Karpas-422 (cell line): ENCODE measurements at regions not wholly inside any gene's neighbourhood (a gene's known extent, or its start where the extent isn't known, plus 50 kb on each side); places are given as distances from the start of the nearest gene placed in this dataset.
"Not testable (repeated sequence)": the region's sequence is repeated elsewhere in the genome, so short reads cannot be mapped to it uniquely, and the experiment has no call there.

Experiments used
- DNase-seq: peaks from one replicate; pipeline ENCODE4 v3.0.0-alpha.2; 2015
- H2AFZ ChIP-seq: fragments of 200-600 bp; sonication (generic); 2 replicates; pipeline ENCODE4 v1.6.1; 2014; ENCODE audit warnings: antibody characterized with exemption, low read length, mixed read lengths
- H3K27ac ChIP-seq: fragments of 200-600 bp; sonication (generic); 2 replicates; pipeline ENCODE4 v1.5.1; 2014; ENCODE audit warnings: mild to moderate bottlenecking, low read length, moderate library complexity
- H3K27me3 ChIP-seq: fragments of 200-600 bp; sonication (generic); 2 replicates; pipeline ENCODE4 v1.6.1; 2014; ENCODE audit warnings: low read length, mixed read lengths
- H3K36me3 ChIP-seq: fragments of 200-600 bp; sonication (generic); 2 replicates; pipeline ENCODE4 v1.6.1; 2014; ENCODE audit warnings: low read length, mixed read lengths; ENCODE audit not compliant: insufficient read depth
- H3K4me1 ChIP-seq: fragments of 200-600 bp; sonication (generic); 2 replicates; pipeline ENCODE4 v1.6.1; 2014; ENCODE audit warnings: mild to moderate bottlenecking, low read length, mixed read lengths
- H3K4me2 ChIP-seq: fragments of 200-600 bp; sonication (generic); 2 replicates; pipeline ENCODE4 v1.6.1; 2014; ENCODE audit warnings: low read length, low read depth, mild to moderate bottlenecking; ENCODE audit not compliant: poor library complexity, severe bottlenecking
- H3K4me3 ChIP-seq: fragments of 200-600 bp; sonication (generic); 2 replicates; pipeline ENCODE4 v1.5.1; 2014; ENCODE audit warnings: mild to moderate bottlenecking, antibody characterized with exemption, low read length, mixed read lengths
- H3K79me2 ChIP-seq: fragments of 200-600 bp; sonication (generic); 2 replicates; pipeline ENCODE4 v1.6.1; 2014; ENCODE audit warnings: mild to moderate bottlenecking, low read length, mixed read lengths
- H3K9ac ChIP-seq: fragments of 200-600 bp; sonication (generic); 2 replicates; pipeline ENCODE4 v1.6.0; 2014; ENCODE audit warnings: low read length
- H3K9me2 ChIP-seq: fragments of 200-600 bp; sonication (generic), shearing (Covaris generic); replicated peaks from 2 replicates; pipeline ENCODE4 v1.6.0; 2014; ENCODE audit warnings: mild to moderate bottlenecking, low read length, moderate library complexity; ENCODE audit not compliant: insufficient read depth
- H3K9me3 ChIP-seq: fragments of 300-700, 200-600 bp; sonication (generic); 2 replicates; pipeline ENCODE4 v1.6.1; 2014; ENCODE audit warnings: low read length, mixed read lengths
- H4K20me1 ChIP-seq: fragments of 200-600 bp; sonication (generic); 2 replicates; pipeline ENCODE4 v1.6.1; 2014; ENCODE audit warnings: mild to moderate bottlenecking, antibody characterized with exemption, low read length, low read depth; ENCODE audit not compliant: insufficient read depth

- H3K27me3 ChIP-seq: no peaks in the 10 kb centered on the region
- no peaks in the 10 kb centered on the region for H3K4me1 ChIP-seq
- DNase-seq: no peak
- H4K20me1 ChIP-seq: no peaks in the 10 kb centered on the region
- H3K9me2 ChIP-seq: no peaks in the 10 kb centered on the region
- H3K36me3 ChIP-seq: no peaks in the 10 kb centered on the region
- H3K9me3 ChIP-seq: peaks cover 24% of the 10 kb centered on the region
- no peak overlapping the region for H3K9ac ChIP-seq
- H3K4me2 ChIP-seq: no peak overlapping the region
- H3K4me3 ChIP-seq: no peak overlapping the region
- no peaks in the 10 kb centered on the region for H3K79me2 ChIP-seq
- no peak overlapping the region for H2AFZ ChIP-seq
- H3K27ac ChIP-seq: no peak overlapping the region
These were observed 354.7 kb upstream of the SPANXN4 start for GRCh38 chrX:142671036-142671435.

DNA sequence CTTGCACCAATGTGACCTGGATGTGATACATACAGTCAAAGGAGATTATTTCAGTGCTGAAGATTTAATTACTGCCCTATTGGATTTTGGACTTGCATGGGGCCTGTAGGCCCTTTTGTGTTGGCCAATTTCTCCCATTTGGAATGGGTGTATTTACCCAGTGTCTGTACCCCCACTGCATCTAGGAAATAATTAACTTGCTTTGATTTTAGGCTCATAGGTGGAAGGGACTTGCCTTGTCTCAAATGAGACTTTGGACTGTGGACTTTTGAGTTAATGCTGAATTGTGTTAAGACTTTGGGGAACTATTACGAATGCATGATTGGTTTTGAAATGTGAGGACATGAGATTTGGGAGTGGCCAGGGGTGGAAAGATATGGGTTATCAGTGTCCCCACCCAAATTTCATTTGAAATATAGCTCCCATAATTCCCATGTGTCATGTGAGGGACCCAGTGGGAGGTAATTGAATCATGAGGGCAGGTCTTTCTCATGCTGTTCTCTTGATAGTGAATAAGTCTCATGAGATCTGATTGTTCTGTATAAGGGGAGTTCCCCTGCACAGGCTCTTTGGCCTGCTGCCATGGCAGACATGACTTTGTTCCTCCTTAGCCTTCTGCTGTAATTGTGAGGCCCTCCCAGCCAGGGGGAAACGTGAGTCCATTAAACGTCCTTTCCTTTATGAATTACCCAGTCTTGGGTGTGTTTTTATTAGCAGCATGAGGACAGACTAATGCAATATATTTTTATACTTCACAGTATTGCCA, 362.2 kb upstream of the SPANXN4 start:
- Histone ChIP-seq H3K27me3 (no peaks in the 10 kb centered on the region), H3K9me2 (no peaks in the 10 kb centered on the region), H2AFZ (no peak overlapping the region), H3K9me3 (peaks cover 43% of the 10 kb centered on the region), H3K36me3 (no peaks in the 10 kb centered on the region), H3K9ac (no peak overlapping the region), H4K20me1 (no peaks in the 10 kb centered on the region), H3K27ac (no peak overlapping the region), H3K4me3 (no peak overlapping the region), H3K4me2 (no peak overlapping the region), H3K79me2 (no peaks in the 10 kb centered on the region), H3K4me1 (no peaks in the 10 kb centered on the region)
- DNase-seq: no peak

DNA sequence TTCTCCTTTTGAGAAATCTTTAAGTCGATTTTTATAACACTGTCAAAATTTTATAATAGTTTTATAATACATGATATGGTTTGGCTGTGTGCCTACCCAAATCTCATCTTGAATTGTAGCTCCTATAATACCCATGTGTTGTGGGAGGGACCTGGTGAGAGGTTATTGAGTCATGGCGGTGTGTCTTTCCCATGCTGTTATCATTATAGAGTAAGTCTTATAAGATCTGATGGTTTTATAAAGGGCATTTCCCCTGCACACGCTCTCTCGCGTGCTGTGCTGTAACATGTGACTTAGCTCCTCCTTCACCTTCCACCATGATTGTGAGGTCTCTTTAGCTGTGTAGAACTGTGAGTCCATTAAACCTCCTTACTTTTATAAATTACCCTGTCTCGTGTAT, 364.0 kb upstream of the SPANXN4 start:
- Histone ChIP-seq H3K36me3 (no peaks in the 10 kb centered on the region), H3K9me3 (peaks cover 34% of the 10 kb centered on the region), H4K20me1 (no peaks in the 10 kb centered on the region), H3K9ac (no peak overlapping the region), H3K27ac (no peak overlapping the region), H3K4me1 (no peaks in the 10 kb centered on the region), H3K27me3 (no peaks in the 10 kb centered on the region), H2AFZ (no peak overlapping the region), H3K79me2 (no peaks in the 10 kb centered on the region), H3K4me2 (no peak overlapping the region), H3K9me2 (no peaks in the 10 kb centered on the region), H3K4me3 (no peak overlapping the region)
- no peak for DNase-seq

- H3K9ac ChIP-seq: no peak overlapping the region
- H3K9me3 ChIP-seq: peaks cover 28% of the 10 kb centered on the region
These were observed 370.2 kb upstream of the SPANXN4 start for GRCh38 chrX:142655507-142655906.

DNA sequence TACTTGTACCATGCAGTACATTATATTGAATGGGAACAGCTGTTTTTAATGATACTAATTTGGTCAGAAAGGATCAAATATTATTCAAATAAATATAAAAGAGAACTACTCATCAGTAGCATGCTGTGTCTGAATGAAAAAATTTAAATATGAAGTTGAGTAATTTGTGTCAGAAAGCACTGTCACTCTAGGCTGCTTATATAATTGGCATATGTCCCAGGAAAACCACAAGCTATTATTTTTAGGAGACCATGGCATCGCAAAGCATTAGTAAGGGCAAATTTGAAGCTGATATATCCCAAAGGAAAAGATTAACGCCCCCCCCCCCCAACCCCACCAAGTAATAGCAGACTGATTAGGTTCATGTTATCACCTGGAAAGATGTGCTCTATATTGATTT, 388.5 kb upstream of the SPANXN4 start:
- no peak for DNase-seq
- Histone ChIP-seq H3K9me2 (no peaks in the 10 kb centered on the region), H3K4me2 (no peak overlapping the region), H4K20me1 (no peaks in the 10 kb centered on the region), H3K9me3 (peaks cover 37% of the 10 kb centered on the region), H2AFZ (no peak overlapping the region), H3K27me3 (no peaks in the 10 kb centered on the region), H3K4me3 (no peak overlapping the region), H3K27ac (no peak overlapping the region), H3K9ac (no peak overlapping the region), H3K4me1 (no peaks in the 10 kb centered on the region), H3K79me2 (no peaks in the 10 kb centered on the region), H3K36me3 (no peaks in the 10 kb centered on the region)

More at GRCh38 chrX:142655507-142655906, 370.2 kb upstream of the SPANXN4 start:
- H3K4me2 ChIP-seq: no peak overlapping the region
- H3K9me2 ChIP-seq: no peaks in the 10 kb centered on the region
- H3K27ac ChIP-seq: no peak overlapping the region
- no peak for DNase-seq
- H2AFZ ChIP-seq: no peak overlapping the region
- no peak overlapping the region for H3K4me3 ChIP-seq
- no peaks in the 10 kb centered on the region for H3K4me1 ChIP-seq
- no peaks in the 10 kb centered on the region for H3K36me3 ChIP-seq
- H3K79me2 ChIP-seq: no peaks in the 10 kb centered on the region
- H4K20me1 ChIP-seq: no peaks in the 10 kb centered on the region
- no peaks in the 10 kb centered on the region for H3K27me3 ChIP-seq

DNA sequence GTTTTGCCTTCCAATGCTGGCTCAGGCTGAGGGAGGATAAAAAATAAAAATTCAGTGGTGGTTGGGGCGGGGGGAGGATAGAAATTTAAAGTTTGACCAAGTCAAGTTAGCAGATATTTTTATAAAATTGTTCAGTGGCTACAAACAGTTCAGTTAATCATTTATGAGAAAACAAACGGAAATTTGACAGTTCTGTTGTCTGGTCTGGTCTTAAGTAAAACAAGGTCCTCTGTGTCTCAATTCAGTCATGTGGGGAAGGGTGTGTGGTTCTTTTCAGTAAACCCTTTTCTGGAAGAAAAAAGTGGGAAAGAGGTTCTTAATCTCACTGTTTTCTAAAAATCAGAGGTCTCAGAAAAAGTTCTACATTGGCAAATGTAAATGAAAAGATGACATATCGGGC, 409.1 kb upstream of the SPANXN4 start:
- Histone ChIP-seq H3K4me3 (no peak overlapping the region), H3K9ac (no peak overlapping the region), H3K27ac (no peak overlapping the region), H3K4me1 (no peaks in the 10 kb centered on the region), H4K20me1 (no peaks in the 10 kb centered on the region), H3K27me3 (no peaks in the 10 kb centered on the region), H3K79me2 (no peaks in the 10 kb centered on the region), H3K9me3 (peaks cover 38% of the 10 kb centered on the region), H3K4me2 (no peak overlapping the region), H3K36me3 (no peaks in the 10 kb centered on the region), H2AFZ (no peak overlapping the region), H3K9me2 (no peaks in the 10 kb centered on the region)
- DNase-seq: no peak

DNA sequence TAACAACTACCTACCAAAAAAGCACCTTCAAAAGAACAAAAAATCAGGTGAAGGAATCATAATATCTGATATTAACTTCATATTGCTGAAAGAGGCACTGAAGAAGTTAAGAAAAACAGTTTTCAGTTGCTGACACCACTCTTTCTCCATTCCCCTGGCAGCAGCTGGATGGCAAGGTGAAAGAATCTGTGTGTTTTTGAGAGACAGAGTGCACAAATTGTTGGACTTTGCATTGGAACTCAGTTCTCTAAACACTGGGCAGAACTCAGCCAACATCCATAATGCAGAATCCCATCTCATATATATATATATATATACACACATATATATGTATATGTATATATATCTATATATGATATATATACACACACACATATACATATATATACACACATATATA, 408.3 kb upstream of the MAGEC2 start:
- Histone ChIP-seq H3K4me1 (no peaks in the 10 kb centered on the region), H3K9ac (no peak overlapping the region), H3K4me2 (no peak overlapping the region), H4K20me1 (no peaks in the 10 kb centered on the region), H3K27ac (no peak overlapping the region), H3K4me3 (no peak overlapping the region), H3K9me2 (no peaks in the 10 kb centered on the region), H3K79me2 (no peaks in the 10 kb centered on the region), H3K9me3 (peaks cover 33% of the 10 kb centered on the region), H2AFZ (no peak overlapping the region), H3K27me3 (no peaks in the 10 kb centered on the region), H3K36me3 (no peaks in the 10 kb centered on the region)
- no peak for DNase-seq

DNA sequence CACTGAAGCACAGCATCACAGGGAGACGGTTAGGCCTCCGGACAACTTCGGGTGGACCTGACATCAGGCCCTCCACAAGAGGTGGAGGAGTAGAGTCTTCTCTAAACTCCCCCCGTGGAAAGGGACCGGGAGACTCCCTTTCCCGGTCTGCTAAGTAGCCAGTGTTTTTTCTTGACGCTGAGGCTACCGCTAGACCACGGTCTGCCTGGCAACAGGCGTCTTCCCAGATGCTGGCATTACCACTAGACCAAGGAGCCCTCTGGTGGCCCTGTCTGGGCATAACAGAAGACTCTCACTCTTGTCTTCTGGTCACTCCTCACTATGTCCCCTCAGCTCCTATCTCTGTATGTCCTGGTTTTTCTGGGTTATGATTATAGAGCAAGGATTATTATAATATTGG, 401.5 kb upstream of the MAGEC2 start:
- H3K9me2 ChIP-seq, H3K79me2 ChIP-seq, DNase-seq, H3K4me3 ChIP-seq, H4K20me1 ChIP-seq, H3K4me2 ChIP-seq, H3K36me3 ChIP-seq, H2AFZ ChIP-seq, H3K27me3 ChIP-seq, H3K4me1 ChIP-seq, H3K9ac ChIP-seq, H3K27ac ChIP-seq: not testable (repeated sequence)
- peaks cover 40% of the 10 kb centered on the region for H3K9me3 ChIP-seq
